Testis (tissue), 2 donors: ENCODE measurements at regions not wholly inside any gene's neighbourhood (a gene's known extent, or its start where the extent isn't known, plus 50 kb on each side); places are given as distances from the start of the nearest gene placed in this dataset.

Experiments used
- CTCF ChIP-seq, 3 experiments: fragments of 450-650 bp in 2 of 3; fragments of 200-600 bp in 1 of 3; sonication (generic) in 1 of 3; IDR thresholded peaks; one replicate each; pipeline ENCODE4 v1.5.1; 2016 to 2019; ENCODE audit warnings: antibody characterized with exemption in 3 of 3, mild to moderate bottlenecking in 2 of 3, moderate library complexity in 1 of 3
- POLR2A ChIP-seq: fragments of 450-650 bp; IDR thresholded peaks from one replicate; pipeline ENCODE4 v1.6.1; 2017; ENCODE audit warnings: antibody characterized with exemption, mild to moderate bottlenecking, moderate library complexity

DNA sequence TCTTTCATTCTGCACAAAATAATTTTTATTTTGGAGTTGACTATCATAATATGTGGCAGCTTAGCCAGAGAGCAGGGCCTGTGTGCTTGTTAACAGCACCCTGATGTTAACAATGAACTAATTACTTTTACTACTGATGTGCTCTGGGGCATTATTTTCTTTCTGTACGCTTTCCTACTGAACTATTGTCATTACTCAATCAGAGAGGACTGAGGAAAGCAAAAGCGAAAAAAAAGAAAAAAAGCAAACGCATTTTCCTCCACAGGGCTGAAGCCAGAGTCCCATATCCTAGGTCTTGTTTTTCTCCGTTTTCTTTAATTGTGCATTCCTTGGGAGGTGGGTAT, 221.2 kb downstream of the TTLL7 start:
- TF ChIP-seq CTCF (IDR thresholded peaks at IDR 0.05) (no peak), POLR2A (no peak)
